ENCODE measurements at regions not wholly inside any gene's neighbourhood (a gene's known extent, or its start where the extent isn't known, plus 50 kb on each side); places are given as distances from the start of the nearest gene placed in this dataset.

DNA sequence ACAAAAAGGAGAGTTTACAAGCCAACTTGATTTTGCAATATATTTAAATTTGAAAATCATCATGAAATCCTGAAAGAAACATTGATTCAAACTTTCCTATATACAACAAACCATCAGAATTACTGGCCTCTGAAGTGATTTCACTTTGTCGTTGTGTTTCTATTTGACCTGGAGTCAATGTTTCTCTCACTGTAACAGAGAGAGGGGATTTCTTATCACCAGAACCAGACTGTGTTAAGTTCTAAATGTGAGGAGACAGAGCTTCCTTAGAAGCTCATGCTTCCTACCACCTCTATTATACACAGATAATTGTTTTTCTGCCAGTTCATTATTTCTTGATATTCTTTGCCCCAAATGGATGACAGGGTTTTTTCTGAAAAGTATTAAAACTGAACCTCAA lies 245.0 kb upstream of the RND3 start:
- H3K36me3 ChIP-seq (ENCODE audit: control insufficient read depth, insufficient read depth, low read length), result no peaks in the 10 kb centered on the region
- DNase-seq (ENCODE audit: extremely low read depth, insufficient read length), result no peak
- H3K4me3 ChIP-seq (replicated peaks; ENCODE audit: low read depth, low read length), result no peak overlapping the region
- no peaks in the 10 kb centered on the region for H3K27me3 ChIP-seq (replicated peaks; ENCODE audit: control insufficient read depth, insufficient read depth, low read length)
- TF ChIP-seq, protein P1, sequence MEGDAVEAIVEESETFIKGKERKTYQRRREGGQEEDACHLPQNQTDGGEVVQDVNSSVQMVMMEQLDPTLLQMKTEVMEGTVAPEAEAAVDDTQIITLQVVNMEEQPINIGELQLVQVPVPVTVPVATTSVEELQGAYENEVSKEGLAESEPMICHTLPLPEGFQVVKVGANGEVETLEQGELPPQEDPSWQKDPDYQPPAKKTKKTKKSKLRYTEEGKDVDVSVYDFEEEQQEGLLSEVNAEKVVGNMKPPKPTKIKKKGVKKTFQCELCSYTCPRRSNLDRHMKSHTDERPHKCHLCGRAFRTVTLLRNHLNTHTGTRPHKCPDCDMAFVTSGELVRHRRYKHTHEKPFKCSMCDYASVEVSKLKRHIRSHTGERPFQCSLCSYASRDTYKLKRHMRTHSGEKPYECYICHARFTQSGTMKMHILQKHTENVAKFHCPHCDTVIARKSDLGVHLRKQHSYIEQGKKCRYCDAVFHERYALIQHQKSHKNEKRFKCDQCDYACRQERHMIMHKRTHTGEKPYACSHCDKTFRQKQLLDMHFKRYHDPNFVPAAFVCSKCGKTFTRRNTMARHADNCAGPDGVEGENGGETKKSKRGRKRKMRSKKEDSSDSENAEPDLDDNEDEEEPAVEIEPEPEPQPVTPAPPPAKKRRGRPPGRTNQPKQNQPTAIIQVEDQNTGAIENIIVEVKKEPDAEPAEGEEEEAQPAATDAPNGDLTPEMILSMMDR (IDR thresholded peaks at IDR 0.05; ENCODE audit: insufficient read depth, low read length, poor library complexity, severe bottlenecking), result no peak

DNA sequence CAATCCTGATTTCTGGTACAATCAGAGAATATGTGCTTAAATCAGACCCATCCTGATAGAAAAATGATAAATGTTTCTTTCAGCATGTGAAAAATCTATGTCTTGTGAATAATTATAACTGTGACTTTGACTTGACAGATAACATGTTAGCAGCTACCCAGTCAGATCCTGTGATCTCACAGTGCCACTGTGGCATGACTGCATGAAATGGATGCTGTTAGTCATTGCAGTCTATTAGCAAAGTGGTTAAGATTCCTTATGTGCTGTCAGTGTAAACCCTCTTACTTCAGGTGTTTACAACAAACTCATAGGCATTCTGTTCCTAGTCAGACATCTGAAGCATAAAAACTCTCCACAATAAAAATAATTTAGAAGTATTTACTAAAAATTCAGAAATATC lies 244.6 kb upstream of the RND3 start:
- no peak for DNase-seq (ENCODE audit: extremely low read depth, insufficient read length)
- no peaks in the 10 kb centered on the region for H3K27me3 ChIP-seq (replicated peaks; ENCODE audit: control insufficient read depth, insufficient read depth, low read length)
- H3K4me3 ChIP-seq (replicated peaks; ENCODE audit: low read depth, low read length), result no peak overlapping the region
- TF ChIP-seq, protein P1 (IDR thresholded peaks at IDR 0.05; ENCODE audit: insufficient read depth, low read length, poor library complexity, severe bottlenecking), result no peak
- H3K36me3 ChIP-seq (ENCODE audit: control insufficient read depth, insufficient read depth, low read length), result no peaks in the 10 kb centered on the region

DNA sequence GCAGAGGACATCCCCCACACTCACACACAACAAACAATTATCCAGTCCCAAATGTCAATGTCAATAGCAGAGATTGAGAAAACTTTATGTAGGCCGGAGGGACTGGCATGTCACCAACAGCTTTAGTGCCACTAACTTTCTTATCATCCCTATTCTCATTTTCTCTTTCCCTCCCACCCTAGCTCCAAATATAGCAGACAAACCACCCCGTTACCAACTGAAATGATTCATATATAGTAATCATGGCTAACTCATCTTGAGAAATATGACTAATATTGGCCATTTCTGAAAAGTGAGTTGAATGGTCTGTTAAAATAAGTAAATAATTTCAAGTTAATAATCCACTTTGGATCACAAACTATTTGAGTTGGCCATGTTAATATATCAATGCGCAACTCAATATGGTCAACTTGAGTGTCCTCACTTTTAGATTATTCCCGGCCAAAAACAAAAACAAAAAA lies 242.1 kb upstream of the RND3 start:
- Histone ChIP-seq H3K36me3 (ENCODE audit: control insufficient read depth, insufficient read depth, low read length) (no peaks in the 10 kb centered on the region), H3K27me3 (replicated peaks; ENCODE audit: control insufficient read depth, insufficient read depth, low read length) (no peaks in the 10 kb centered on the region), H3K4me3 (replicated peaks; ENCODE audit: low read depth, low read length) (no peak overlapping the region)
- peak; percentile 21 for DNase-seq (ENCODE audit: extremely low read depth, insufficient read length)
- TF ChIP-seq, protein P1 (IDR thresholded peaks at IDR 0.05; ENCODE audit: insufficient read depth, low read length, poor library complexity, severe bottlenecking), result no peak

DNA sequence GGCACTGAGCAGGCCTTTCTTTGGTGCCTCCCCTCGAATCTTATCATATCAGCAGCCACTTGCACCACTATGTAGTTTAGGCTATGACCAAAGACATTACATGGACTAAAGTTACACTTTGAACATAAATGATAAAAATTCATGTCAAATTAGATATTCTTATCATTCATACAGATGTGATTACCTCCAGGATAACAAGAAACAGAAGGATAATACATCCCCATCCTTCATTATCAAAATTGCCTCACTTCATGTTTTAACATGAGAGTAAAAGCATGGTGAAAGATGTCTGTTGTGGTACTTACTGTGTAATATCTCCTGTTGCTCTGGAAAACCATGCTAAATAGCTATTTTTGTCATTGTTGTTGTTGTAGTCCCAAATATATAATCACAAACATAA lies 230.8 kb upstream of the RND3 start:
- no peaks in the 10 kb centered on the region for H3K27me3 ChIP-seq (replicated peaks; ENCODE audit: control insufficient read depth, insufficient read depth, low read length)
- no peak overlapping the region for H3K4me3 ChIP-seq (replicated peaks; ENCODE audit: low read depth, low read length)
- H3K36me3 ChIP-seq (ENCODE audit: control insufficient read depth, insufficient read depth, low read length), result no peaks in the 10 kb centered on the region
- TF ChIP-seq, protein P1 (IDR thresholded peaks at IDR 0.05; ENCODE audit: insufficient read depth, low read length, poor library complexity, severe bottlenecking), result no peak
- DNase-seq (ENCODE audit: extremely low read depth, insufficient read length), result no peak

GRCh38 chr2:150716186-150716585 lies 228.7 kb upstream of the RND3 start:
- TF ChIP-seq, protein P1 (IDR thresholded peaks at IDR 0.05; ENCODE audit: insufficient read depth, low read length, poor library complexity, severe bottlenecking), result no peak
- Histone ChIP-seq H3K4me3 (replicated peaks; ENCODE audit: low read depth, low read length) (no peak overlapping the region), H3K36me3 (ENCODE audit: control insufficient read depth, insufficient read depth, low read length) (no peaks in the 10 kb centered on the region), H3K27me3 (replicated peaks; ENCODE audit: control insufficient read depth, insufficient read depth, low read length) (no peaks in the 10 kb centered on the region)
- no peak for DNase-seq (ENCODE audit: extremely low read depth, insufficient read length)

DNA sequence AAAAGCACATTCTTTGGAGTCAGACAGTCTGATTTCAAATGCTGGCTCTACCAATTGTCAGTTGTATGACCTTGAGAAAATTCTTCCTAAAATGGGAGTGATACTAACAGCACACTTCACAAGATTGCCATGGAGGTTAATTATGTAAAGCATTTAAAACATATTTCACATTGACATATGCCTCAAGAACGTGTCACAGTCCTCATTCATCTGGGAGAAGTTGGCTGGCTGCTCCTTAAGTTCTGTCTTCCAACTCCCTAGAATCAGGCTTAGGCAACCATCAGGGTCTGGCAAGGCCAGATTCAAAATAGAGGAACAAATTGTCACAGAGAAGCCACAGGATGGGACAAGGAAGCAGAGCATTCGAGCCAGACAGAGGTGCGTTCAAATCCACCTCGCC lies 228.0 kb upstream of the RND3 start:
- H3K4me3 ChIP-seq (replicated peaks; ENCODE audit: low read depth, low read length), result no peak overlapping the region
- DNase-seq (ENCODE audit: extremely low read depth, insufficient read length), result no peak
- TF ChIP-seq, protein P1 (IDR thresholded peaks at IDR 0.05; ENCODE audit: insufficient read depth, low read length, poor library complexity, severe bottlenecking), result no peak
- no peaks in the 10 kb centered on the region for H3K36me3 ChIP-seq (ENCODE audit: control insufficient read depth, insufficient read depth, low read length)
- no peaks in the 10 kb centered on the region for H3K27me3 ChIP-seq (replicated peaks; ENCODE audit: control insufficient read depth, insufficient read depth, low read length)

Data from GM06990 (cell line).